ENCODE measurements at regions not wholly inside any gene's neighbourhood (a gene's known extent, or its start where the extent isn't known, plus 50 kb on each side); places are given as distances from the start of the nearest gene placed in this dataset.

- DNase-seq = no peak
- intact Hi-C loops (cut with DNase I) = no loop called here
These were observed 252.3 kb upstream of the ARRDC4 start for GRCh38 chr15:97708252-97708651.

GRCh38 chr15:97712530-97712929, 248.0 kb upstream of the ARRDC4 start:
- no peak for DNase-seq
- intact Hi-C loops (cut with DNase I) = no loop called here

- intact Hi-C loops (cut with DNase I) = no loop called here
- DNase-seq = no peak
These were observed 242.7 kb upstream of the ARRDC4 start for GRCh38 chr15:97717806-97718205.

- no peak for DNase-seq
- intact Hi-C loops (cut with DNase I) = no loop called here
These were observed 242.0 kb upstream of the ARRDC4 start for GRCh38 chr15:97718509-97718908.

- peak in 34 of 42 donors; percentile 1 to 61 (median 13) for DNase-seq
- intact Hi-C loops (cut with DNase I) = no loop called here
These were observed 231.7 kb upstream of the ARRDC4 start for GRCh38 chr15:97728791-97729190.

GRCh38 chr15:97729270-97729669, 231.2 kb upstream of the ARRDC4 start:
- no peak for DNase-seq
- intact Hi-C loops (cut with DNase I) = no loop called here

GRCh38 chr15:97730315-97730714, 230.2 kb upstream of the ARRDC4 start:
- intact Hi-C loops (cut with DNase I) = no loop called here
- DNase-seq = no peak

GRCh38 chr15:97731859-97732258, 228.6 kb upstream of the ARRDC4 start:
- no peak for DNase-seq
- intact Hi-C loops (cut with DNase I) = no loop called here

- DNase-seq = no peak
- intact Hi-C loops (cut with DNase I) = no loop called here
These were observed 227.1 kb upstream of the ARRDC4 start for GRCh38 chr15:97733373-97733772.

- DNase-seq = no peak
- intact Hi-C loops (cut with DNase I) = no loop called here
These were observed 223.8 kb upstream of the ARRDC4 start for GRCh38 chr15:97736748-97737147.

GRCh38 chr15:97745481-97746071, 214.9 kb upstream of the ARRDC4 start:
- DNase-seq = peak in 2 of 42 donors; percentile 13 to 47
- intact Hi-C loops (cut with DNase I) = no loop called here

GRCh38 chr15:97747342-97747741, 213.2 kb upstream of the ARRDC4 start:
- intact Hi-C loops (cut with DNase I) = no loop called here
- no peak for DNase-seq

- no peak for DNase-seq
- intact Hi-C loops (cut with DNase I) = no loop called here
These were observed 211.9 kb upstream of the ARRDC4 start for GRCh38 chr15:97748576-97748975.

- intact Hi-C loops (cut with DNase I) = loop anchor here (10.0 kb wide), 1 partner anchor 1395 kb away; no protein-coding TSS in a partner anchor
- DNase-seq = no peak
These were observed 210.4 kb upstream of the ARRDC4 start for GRCh38 chr15:97750060-97750459.

- no peak for DNase-seq
- intact Hi-C loops (cut with DNase I) = loop anchor here (10.0 kb wide), 1 partner anchor 1401 kb away; no protein-coding TSS in a partner anchor
These were observed 204.8 kb upstream of the ARRDC4 start for GRCh38 chr15:97755726-97756125.

GRCh38 chr15:97759363-97759762, 201.1 kb upstream of the ARRDC4 start:
- intact Hi-C loops (cut with DNase I) = loop anchor here (10.0 kb wide), 1 partner anchor 1405 kb away; no protein-coding TSS in a partner anchor

GRCh38 chr15:97761110-97761509, 199.4 kb upstream of the ARRDC4 start:
- intact Hi-C loops (cut with DNase I) = no loop called here
- DNase-seq = no peak

More at GRCh38 chr15:97759363-97759762, 201.1 kb upstream of the ARRDC4 start:
- no peak for DNase-seq

- intact Hi-C loops (cut with DNase I) = no loop called here
- no peak for DNase-seq
These were observed 177.3 kb upstream of the ARRDC4 start for GRCh38 chr15:97783240-97783639.

GRCh38 chr15:97786741-97787140, 173.8 kb upstream of the ARRDC4 start:
- no peak for DNase-seq
- intact Hi-C loops (cut with DNase I) = no loop called here

GRCh38 chr15:97790180-97790579, 170.3 kb upstream of the ARRDC4 start:
- no peak for DNase-seq
- intact Hi-C loops (cut with DNase I) = no loop called here

All from head of caudate nucleus (tissue), 42 donors.